ELR (cell line): ENCODE measurements at regions not wholly inside any gene's neighbourhood (a gene's known extent, or its start where the extent isn't known, plus 50 kb on each side); places are given as distances from the start of the nearest gene placed in this dataset.
A peak's percentile ranks its signal among the peaks of the same experiment; 100 is the strongest.

ENCODE experiments used
- DNase-seq: peaks from one replicate; pipeline ENCODE4 v3.0.0-alpha.2; 2015; ENCODE audit warnings: low read depth

DNA sequence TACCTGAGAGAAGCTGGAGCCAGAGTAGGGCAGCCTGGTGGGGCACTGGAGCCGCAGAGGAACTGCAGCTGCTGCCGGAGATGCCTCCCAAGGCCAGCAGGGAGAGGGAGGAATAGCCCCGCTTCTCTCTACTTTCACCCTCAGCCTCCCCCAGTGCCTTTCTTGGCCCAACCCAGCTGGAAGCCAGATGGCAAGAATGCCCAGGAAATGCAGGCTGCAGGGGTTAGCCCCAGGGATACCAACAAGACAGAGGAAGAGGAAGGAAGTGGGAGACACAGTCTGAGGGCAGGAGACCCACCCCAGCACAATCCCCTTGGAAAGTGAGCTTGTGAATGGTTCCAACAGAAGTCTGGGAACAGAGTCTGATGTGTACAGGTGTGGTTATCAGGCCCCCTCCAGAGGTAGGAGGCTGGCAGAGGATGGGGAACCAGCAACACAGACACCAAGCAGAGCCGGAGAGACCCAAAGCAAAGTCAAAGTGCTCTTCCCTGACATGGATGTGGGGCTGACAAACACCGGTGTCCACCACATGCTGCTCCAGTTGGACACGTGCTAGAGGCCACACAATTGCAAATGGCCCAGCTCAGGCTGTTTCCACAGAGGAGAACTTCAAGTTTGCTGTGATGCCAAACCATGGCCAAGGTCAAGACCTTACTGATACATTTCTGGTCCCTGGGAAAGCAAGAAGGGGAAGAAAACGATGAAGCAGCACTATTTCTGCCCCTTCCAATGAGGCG is 418.8 kb upstream of the PROK2 start:
- DNase-seq: no peak

GRCh38 chr3:72203105-72203504 is 418.2 kb upstream of the PROK2 start:
- DNase-seq: no peak

- no peak for DNase-seq
Observed at GRCh38 chr3:72200332-72200731, 415.4 kb upstream of the PROK2 start.

DNA sequence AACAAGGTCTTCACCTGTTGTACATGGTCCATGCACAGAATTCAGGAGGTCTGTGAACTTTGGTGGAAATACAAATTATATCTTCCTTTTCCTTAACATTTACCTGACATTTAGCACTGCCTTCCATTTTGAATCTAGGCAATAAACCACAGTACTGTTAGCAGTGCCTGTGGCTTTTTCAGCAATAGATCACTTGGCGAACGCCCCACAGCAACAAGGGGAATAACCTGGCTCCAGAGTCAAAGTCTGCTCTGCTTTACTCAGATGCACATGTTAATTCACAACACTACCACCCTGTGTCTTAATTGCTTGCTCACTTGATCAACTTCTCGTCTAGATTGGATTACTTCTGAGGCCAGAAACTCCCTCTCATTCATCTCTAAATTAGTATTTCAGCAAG is 414.6 kb upstream of the PROK2 start:
- DNase-seq: no peak

- no peak for DNase-seq
Observed at GRCh38 chr3:72196377-72196929, 411.5 kb upstream of the PROK2 start.

DNA sequence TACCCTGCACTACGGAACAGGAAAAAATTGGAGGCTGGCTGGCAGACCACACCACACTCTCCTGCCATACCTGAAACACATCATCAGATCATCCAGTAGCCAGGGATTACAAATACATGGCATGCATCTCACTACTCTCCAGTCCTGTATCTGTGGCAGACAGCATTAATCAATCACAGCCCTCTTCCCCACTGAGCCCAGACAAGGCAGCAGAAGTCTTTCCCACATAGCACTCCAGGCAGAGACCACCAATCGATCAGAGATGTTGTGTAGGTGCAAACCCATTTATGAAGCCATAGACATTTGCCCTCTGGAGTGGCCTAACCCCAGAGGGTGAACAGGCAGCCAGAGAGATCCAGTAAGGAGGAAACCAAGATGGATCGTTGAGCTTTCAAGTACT is 410.9 kb upstream of the PROK2 start:
- DNase-seq: no peak

GRCh38 chr3:72194458-72194857 is 409.5 kb upstream of the PROK2 start:
- DNase-seq: no peak

DNA sequence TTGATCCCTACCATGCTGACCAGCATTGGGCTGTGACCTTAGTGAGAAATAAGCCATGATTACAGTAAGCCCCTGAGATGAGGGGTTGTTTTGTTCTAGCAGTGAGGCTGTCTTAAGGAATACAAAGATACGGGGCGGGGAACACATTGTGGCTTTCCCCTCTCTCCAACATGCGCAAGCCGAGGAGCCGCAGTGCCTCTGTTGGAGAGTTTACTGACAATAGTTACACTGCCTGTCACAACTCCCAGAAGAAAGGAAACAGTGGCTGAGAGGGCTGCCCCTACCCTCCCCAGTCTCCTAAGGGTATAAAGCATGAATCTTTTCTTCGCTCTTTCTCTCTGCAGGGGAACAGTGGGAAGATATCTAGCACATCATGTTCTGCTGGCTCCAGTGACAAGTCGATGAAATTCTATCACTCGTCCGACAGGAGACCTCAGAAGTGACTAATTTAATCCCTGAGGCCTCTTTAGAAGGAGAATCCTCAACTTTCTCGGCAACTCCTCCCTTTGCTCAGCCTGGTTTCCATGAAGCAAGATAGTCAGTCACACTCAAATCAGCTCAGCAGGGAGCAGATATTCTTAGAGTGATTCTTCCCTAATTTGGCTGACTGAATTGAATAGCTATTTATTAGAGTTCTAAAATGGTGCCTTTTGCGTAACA is 409.0 kb upstream of the PROK2 start:
- no peak for DNase-seq

DNA sequence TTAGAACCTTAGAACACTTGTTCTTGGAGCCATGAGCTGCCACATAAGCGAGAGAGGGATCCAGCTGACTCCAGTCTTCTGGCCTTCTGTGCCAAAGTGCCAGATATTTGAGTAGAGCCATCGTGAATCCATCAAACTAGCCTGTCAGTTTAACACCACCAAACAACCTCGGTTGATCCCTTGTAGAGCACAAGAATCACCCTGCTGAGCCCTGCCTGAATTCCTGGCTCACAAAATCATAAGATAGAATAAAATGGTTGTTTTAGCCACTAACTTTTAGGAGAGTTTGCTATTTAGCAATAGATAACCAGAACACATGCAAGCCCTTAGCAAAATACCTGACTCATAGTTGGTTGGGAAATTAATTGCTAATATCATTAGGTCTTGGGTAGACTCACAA is 407.6 kb upstream of the PROK2 start:
- no peak for DNase-seq

DNA sequence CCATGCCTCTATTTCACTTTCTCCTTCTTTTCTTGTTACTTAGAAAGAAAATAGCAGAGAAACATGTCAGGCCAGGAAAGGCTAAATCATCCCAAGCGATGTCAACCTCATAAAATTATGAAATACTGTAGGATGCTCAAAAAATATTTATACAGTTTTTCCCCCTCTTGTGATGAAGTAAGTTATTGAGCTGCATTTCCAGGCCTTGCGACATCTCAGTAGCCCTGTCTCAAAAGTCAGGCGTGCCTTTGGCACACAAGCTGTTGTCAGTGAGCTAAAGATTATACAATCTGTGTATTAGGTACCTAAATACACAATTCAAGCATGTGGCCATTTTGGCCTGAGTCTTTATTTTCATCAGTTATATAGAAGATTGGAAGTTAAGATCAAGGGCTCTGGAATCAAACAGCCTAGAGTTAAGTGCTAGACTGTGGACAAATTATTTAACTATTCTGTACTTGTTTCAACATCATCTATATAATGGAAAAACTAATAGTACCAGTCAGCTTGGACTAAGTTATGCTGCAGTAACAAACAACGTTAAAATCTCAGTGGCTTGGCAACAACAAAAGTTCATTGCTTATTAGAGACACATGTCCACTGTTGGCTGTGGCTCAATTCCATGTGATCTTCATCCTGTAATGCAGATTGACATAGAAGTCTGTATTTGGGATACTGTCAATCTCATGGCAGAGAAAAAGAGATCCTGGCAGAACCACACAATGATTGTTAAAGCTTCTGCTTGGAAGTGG is 406.4 kb upstream of the PROK2 start:
- DNase-seq: no peak

GRCh38 chr3:72190050-72190449 is 405.1 kb upstream of the PROK2 start:
- no peak for DNase-seq

DNA sequence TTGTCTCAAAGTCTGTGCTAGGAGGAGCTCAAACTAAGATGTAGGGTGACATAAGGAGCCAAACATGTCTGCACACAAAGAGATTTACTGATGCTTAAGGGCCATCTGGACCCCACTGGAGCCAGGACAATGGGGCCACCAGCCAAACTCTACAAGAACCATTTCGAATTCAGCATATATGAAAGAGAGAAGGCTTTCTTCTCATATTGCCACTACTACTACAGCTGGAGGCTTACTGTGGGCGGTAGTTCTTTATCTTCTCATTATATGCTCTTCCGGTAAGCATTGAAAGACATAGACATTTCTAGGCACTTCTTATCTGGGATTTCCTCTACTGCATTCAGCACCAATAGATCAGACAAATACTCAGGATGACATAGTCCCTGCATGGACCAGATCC is 404.4 kb upstream of the PROK2 start:
- no peak for DNase-seq

DNA sequence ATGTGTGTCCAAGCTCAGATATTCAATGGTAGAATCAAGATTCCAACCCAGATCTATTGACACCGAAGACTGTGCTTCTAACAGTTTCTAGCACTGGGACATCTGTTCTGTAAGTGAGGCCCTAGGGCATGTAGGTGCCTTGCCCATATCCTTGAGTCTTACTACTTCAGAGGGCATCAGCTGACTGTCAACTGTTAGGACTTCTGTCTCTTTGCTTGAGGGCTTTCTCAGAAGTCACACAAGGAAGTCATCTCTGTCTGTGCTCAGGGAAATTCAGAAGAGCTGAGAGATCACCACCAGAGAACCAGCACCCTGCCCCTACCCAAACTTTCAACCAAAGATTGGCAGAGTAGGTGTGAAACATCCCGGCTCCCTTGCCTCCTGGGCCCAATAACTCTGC is 403.6 kb upstream of the PROK2 start:
- no peak for DNase-seq

DNA sequence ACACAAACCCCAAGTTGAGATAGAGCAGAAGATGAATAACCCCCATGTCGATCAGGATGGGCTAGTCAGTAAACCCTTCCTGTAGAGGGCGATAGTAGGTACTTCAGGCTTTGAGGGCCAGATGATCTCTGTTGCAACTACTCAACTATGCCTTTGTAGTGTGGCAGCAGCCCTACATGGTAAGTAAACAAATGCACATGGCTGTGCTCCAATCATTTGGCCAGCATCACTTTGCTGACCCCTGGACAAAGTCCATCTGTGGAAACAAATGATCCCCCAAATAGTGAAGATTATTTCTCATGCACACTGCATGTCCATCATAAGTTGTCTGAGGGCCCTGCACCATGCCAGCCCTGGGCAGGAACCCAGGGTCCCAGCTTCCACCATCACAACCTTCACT is 402.2 kb upstream of the PROK2 start:
- no peak for DNase-seq

- peak; percentile 34 for DNase-seq
Observed at GRCh38 chr3:72186400-72186855, 401.5 kb upstream of the PROK2 start.

GRCh38 chr3:72185549-72186399 is 400.8 kb upstream of the PROK2 start:
- DNase-seq: peak; percentile 79

- DNase-seq: no peak
Observed at GRCh38 chr3:72183489-72183888, 398.5 kb upstream of the PROK2 start.

DNA sequence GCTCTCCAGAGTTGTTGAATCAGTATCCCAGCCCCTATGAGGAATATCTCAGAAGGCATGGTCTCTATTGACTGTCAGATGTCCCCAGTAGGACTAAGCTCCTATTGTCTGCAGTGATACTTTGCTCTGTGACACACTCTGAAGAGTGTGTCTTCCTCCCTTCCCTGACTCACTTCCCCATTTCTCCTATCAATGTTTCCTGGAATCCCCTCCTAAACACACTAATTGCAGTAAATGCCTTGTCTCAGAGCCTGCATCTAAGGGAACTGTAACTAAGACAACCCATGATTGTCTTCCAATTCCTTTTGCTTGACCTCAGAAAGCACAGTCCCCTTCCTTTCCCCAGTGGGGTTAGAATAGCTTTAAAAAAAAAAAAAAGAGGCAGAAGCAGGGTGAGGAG is 397.3 kb upstream of the PROK2 start:
- DNase-seq: no peak

DNA sequence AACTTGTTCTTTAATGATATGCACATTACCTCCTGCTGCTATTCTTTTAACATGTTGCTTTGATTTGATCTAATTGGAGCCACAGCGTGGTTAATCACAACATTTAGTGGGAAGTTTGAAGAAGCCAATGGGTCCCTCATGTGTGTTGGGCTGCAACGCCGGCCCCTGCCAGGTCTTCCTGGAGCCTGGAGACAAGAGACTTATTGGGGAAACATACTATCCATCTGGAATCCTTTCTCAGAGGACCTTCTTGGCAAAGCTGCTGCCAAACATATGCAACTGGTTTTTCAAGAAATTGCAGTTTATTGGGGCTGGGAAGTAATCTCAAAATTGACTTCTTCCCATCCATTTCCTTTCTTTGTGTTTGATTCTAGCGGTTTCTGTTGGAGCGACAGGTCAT is 396.3 kb upstream of the PROK2 start:
- no peak for DNase-seq

DNA sequence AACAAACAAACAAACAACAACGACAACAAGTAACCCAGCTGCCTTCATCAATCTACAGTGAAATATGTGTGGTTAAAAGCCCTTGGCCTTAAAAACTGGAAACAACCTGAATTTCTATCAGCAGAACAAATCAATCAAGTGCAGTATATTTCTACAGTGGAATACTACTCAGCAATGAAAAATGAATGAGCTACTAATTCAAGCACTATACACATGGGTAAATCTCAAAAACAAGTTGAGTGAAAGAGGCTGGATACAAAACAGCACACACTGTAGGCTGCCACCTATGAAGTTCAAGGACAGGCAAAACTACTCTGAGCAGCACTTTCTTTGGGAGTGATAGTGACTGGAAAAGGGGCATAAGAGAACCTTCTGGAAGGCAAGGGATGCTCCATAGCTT is 395.5 kb upstream of the PROK2 start:
- DNase-seq: no peak

- DNase-seq: no peak
Observed at GRCh38 chr3:72179107-72179464, 394.1 kb upstream of the PROK2 start.
